Suprapubic skin (tissue), 4 donors: ENCODE measurements at regions not wholly inside any gene's neighbourhood (a gene's known extent, or its start where the extent isn't known, plus 50 kb on each side); places are given as distances from the start of the nearest gene placed in this dataset.

Source experiments
- DNase-seq, 2 donors: peaks; one replicate each; pipeline ENCODE4 v3.0.0-alpha.2; 2019; ENCODE audit warnings: low spot score in 2 of 2
- H3K27ac ChIP-seq: fragments of 200-600 bp; sonication (generic); one replicate; pipeline ENCODE4 v1.5.1; 2019
- H3K27me3 ChIP-seq: fragments of 200-600 bp; sonication (generic); one replicate; pipeline ENCODE4 v1.5.1; 2019
- H3K36me3 ChIP-seq: fragments of 200-600 bp; sonication (generic); one replicate; pipeline ENCODE4 v1.5.1; 2019
- H3K4me1 ChIP-seq: fragments of 200-600 bp; sonication (generic); one replicate; pipeline ENCODE4 v1.5.1; 2019
- H3K4me3 ChIP-seq: fragments of 200-600 bp; sonication (generic); one replicate; pipeline ENCODE4 v1.5.1; 2019; ENCODE audit warnings: mild to moderate bottlenecking
- H3K9me3 ChIP-seq: fragments of 200-600 bp; sonication (generic); one replicate; pipeline ENCODE4 v1.5.1; 2019
- CTCF ChIP-seq, 2 donors: fragments of 200-600 bp in 1 of 2; fragments of 450-650 bp in 1 of 2; sonication (generic) in 1 of 2; IDR thresholded peaks; one replicate each; pipeline ENCODE4 v1.5.1; 2016 to 2019; ENCODE audit warnings: antibody characterized with exemption in 2 of 2, mild to moderate bottlenecking in 1 of 2, moderate library complexity in 1 of 2
- EP300 ChIP-seq: sonication (generic); formaldehyde crosslinking; IDR thresholded peaks from one replicate; pipeline ENCODE4 v1.6.1; 2017; ENCODE audit warnings: antibody characterized with exemption
- POLR2A ChIP-seq, 2 donors: fragments of 450-650 bp; IDR thresholded peaks; one replicate each; pipeline ENCODE4 v1.6.1; 2017; ENCODE audit warnings: antibody characterized with exemption in 2 of 2, mild to moderate bottlenecking in 2 of 2, moderate library complexity in 2 of 2
- POLR2AphosphoS5 ChIP-seq, 3 donors: sonication (generic); formaldehyde crosslinking; IDR thresholded peaks; one replicate each; pipeline ENCODE4 v1.6.1; 2017; ENCODE audit warnings: antibody characterized with exemption in 3 of 3
- WGBS: methylation state at CpG from one replicate; pipeline ENCODE4 v1.1.5; 2018; 5-methylcytosine and 5-hydroxymethylcytosine counted together

DNA sequence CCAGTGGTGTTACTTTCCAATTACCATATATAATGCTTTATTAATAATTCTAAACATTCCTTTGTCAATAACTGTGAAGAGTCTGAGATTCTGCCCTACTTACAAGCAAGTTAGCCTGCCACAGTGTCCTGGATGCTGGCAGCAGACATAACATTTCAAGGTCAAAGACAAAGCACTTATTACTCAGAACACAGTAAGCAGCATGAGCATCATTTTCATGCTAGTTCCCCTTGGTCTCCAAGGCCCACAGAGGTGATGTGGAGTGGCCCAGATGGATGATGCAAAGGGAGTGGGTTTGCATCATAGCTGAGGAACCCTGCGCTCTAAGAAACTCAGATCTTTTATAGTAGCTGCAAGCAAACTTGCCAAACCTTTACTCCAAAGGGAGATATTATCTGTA, 349.7 kb downstream of the ZEB2 start:
- Histone ChIP-seq H3K36me3 (no peaks in the 10 kb centered on the region), H3K4me3 (no peak overlapping the region), H3K4me1 (no peaks in the 10 kb centered on the region), H3K27ac (no peak overlapping the region), H3K27me3 (no peaks in the 10 kb centered on the region), H3K9me3 (no peaks in the 10 kb centered on the region)
- no peak for DNase-seq
- TF ChIP-seq POLR2AphosphoS5 (IDR thresholded peaks at IDR 0.05) (no peak), POLR2A (IDR thresholded peaks at IDR 0.05) (no peak), EP300 (no peak), CTCF (IDR thresholded peaks at IDR 0.05) (no peak)
- WGBS: 80% methylated on average over 1 of the region's 1 CpG

DNA sequence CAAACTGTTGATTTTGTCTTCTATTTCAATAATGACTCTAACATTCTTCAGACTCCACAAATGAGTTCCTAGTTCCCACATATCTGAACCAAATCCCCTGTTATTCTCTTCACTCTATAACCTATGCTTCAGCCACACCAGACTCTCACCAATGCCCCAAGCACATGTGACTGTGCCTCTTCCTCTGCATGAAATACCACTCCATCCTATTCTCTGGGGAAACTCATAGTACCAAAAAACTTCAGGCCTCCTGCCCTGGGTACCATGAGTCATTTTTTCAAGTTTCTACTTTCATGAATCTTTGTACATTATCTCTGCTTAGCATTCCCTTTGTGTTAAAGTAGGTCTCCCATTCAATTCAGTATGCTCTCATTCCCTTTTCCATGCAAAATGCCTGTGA, 353.2 kb downstream of the ZEB2 start:
- no peaks in the 10 kb centered on the region for H3K27me3 ChIP-seq
- H3K9me3 ChIP-seq: no peaks in the 10 kb centered on the region

DNA sequence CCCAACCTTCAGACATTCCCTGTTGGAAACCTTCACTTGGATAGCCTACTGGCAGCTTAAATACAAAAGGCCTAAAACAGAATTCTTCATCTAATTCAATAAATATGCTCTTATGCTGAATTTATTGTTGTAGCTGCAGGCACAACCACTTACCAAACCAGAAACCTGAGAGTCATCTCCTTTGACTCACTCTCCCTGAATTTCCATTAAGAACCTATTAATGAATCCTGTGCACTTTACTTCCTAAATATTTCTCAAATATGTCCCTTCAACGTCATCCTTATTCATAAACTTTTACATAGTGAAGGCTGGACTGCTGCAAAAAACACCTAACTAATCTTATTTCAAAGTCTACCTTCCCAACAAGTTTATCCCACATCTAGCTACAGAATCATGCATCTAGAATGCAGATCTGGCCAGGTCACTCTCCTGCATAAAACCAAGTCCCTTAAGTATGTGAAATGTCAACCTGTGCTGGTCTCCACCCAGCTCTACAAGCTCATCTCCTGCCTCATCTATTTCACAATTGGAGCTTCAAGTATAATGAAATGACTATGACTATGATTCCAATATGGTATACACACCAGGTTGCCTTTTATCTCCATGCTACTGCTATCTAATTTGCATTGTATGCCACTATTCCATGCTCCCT, 354.2 kb downstream of the ZEB2 start:
- H3K27me3 ChIP-seq: no peaks in the 10 kb centered on the region
- H3K27ac ChIP-seq: no peak overlapping the region
- no peak overlapping the region for H3K4me3 ChIP-seq
- WGBS: 94% methylated on average over 1 of the region's 1 CpG
- no peaks in the 10 kb centered on the region for H3K9me3 ChIP-seq
- no peak for DNase-seq
- H3K4me1 ChIP-seq: no peaks in the 10 kb centered on the region
- TF ChIP-seq EP300: no peak
- TF ChIP-seq POLR2AphosphoS5 (IDR thresholded peaks at IDR 0.05): no peak
- TF ChIP-seq CTCF (IDR thresholded peaks at IDR 0.05): no peak
- TF ChIP-seq POLR2A (IDR thresholded peaks at IDR 0.05): no peak
- no peaks in the 10 kb centered on the region for H3K36me3 ChIP-seq

More for the DNA sequence above, 353.2 kb downstream of the ZEB2 start:
- Histone ChIP-seq H3K36me3 (no peaks in the 10 kb centered on the region), H3K27ac (no peak overlapping the region), H3K4me1 (no peaks in the 10 kb centered on the region), H3K4me3 (no peak overlapping the region)
- DNase-seq: no peak
- no peak for TF ChIP-seq POLR2AphosphoS5 (IDR thresholded peaks at IDR 0.05)
- TF ChIP-seq CTCF (IDR thresholded peaks at IDR 0.05): no peak
- no peak for TF ChIP-seq EP300
- TF ChIP-seq POLR2A (IDR thresholded peaks at IDR 0.05): no peak

- 93% methylated on average over 2 of the region's 2 CpGs for WGBS
- H3K9me3 ChIP-seq: no peaks in the 10 kb centered on the region
- no peak overlapping the region for H3K27ac ChIP-seq
- no peak for DNase-seq
- H3K27me3 ChIP-seq: no peaks in the 10 kb centered on the region
- no peaks in the 10 kb centered on the region for H3K36me3 ChIP-seq
- no peak overlapping the region for H3K4me3 ChIP-seq
- TF ChIP-seq EP300 (no peak), POLR2AphosphoS5 (IDR thresholded peaks at IDR 0.05) (no peak), CTCF (IDR thresholded peaks at IDR 0.05) (no peak), POLR2A (IDR thresholded peaks at IDR 0.05) (no peak)
- no peaks in the 10 kb centered on the region for H3K4me1 ChIP-seq
Observed at GRCh38 chr2:144163592-144163991, 356.3 kb downstream of the ZEB2 start.

DNA sequence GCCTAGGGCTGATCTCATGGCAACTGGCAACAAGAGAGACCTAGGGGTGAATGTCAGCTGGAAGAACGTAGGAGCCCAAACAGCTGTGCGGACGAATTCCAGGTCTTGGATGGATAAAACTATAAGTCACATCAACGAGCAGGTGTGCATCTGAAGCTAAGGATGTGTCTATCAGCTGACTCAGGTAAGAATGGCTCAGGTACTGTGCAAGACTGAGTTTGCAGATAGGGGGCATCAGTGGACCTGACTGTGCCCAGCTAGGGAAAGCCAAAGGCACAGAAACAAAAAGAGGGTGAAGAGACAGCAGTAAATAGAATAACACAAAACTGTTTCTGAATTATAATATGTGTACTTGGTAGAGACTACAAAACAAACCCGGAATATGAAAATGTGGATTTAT, 357.3 kb downstream of the ZEB2 start:
- Histone ChIP-seq H3K27ac (no peak overlapping the region), H3K4me1 (no peaks in the 10 kb centered on the region), H3K9me3 (no peaks in the 10 kb centered on the region), H3K27me3 (no peaks in the 10 kb centered on the region), H3K4me3 (no peak overlapping the region), H3K36me3 (no peaks in the 10 kb centered on the region)
- TF ChIP-seq POLR2AphosphoS5 (IDR thresholded peaks at IDR 0.05) (no peak), POLR2A (IDR thresholded peaks at IDR 0.05) (no peak), EP300 (no peak), CTCF (IDR thresholded peaks at IDR 0.05) (no peak)
- DNase-seq: no peak
- 87% methylated on average over 5 of the region's 5 CpGs for WGBS
